ENCODE measurements at regions not wholly inside any gene's neighbourhood (a gene's known extent, or its start where the extent isn't known, plus 50 kb on each side); places are given as distances from the start of the nearest gene placed in this dataset.

DNA sequence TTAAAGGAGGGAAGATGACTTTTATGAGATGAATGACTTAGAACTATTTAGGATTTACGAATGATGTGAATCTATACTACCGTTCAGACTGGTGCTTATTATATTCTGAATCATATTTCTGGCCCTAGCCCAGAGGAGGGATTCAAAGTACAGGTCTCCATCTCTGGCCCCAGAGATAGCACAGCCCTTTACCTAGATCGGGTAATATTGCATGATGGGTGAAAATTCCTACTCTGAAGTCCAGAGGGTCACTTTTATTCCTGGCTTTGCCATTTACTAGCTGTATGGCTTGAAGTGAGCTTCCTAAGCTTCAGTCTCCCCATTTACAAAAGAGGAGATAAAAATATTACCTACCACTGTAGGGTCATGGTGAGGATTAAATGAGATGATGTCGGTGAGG, 135.8 kb upstream of the OSR1 start:
- H2BK20ac ChIP-seq (ENCODE audit: low read depth, low read length, poor library complexity, severe bottlenecking): no peak overlapping the region
- H4K91ac ChIP-seq (ENCODE audit: insufficient read length, low read depth, low read length): no peak overlapping the region
- no peak overlapping the region for H3K14ac ChIP-seq (ENCODE audit: insufficient read depth, low read length)
- DNase-seq: no peak
- H3K27me3 Mint-ChIP-seq (ENCODE audit: low read depth): no peaks in the 10 kb centered on the region; the same call in 1 of the 2 replicates
- no peaks in the 10 kb centered on the region for H3K79me1 ChIP-seq (ENCODE audit: insufficient read depth, low read depth, low read length, poor library complexity, severe bottlenecking)
- no peak overlapping the region for H2BK12ac ChIP-seq (ENCODE audit: insufficient read length, low read depth, low read length)
- no peak overlapping the region for H3K27ac ChIP-seq (ENCODE audit: insufficient read length, low read depth, low read length)
- no peak overlapping the region for H3K4me2 ChIP-seq (ENCODE audit: insufficient read depth, insufficient read length, low read length)
- no peaks in the 10 kb centered on the region for H3K9me3 ChIP-seq (ENCODE audit: control insufficient read depth, low read depth, low read length)
- no peaks in the 10 kb centered on the region for H3K4me1 Mint-ChIP-seq
- H3K27me3 ChIP-seq (ENCODE audit: insufficient read depth, low read length): no peaks in the 10 kb centered on the region
- no peaks in the 10 kb centered on the region for H3K23me2 ChIP-seq (ENCODE audit: insufficient read length, low read depth, low read length, poor library complexity, severe bottlenecking)
- no peak overlapping the region for H4K8ac ChIP-seq (replicated peaks; ENCODE audit: insufficient read length, low read depth, low read length)
- H4K5ac ChIP-seq (ENCODE audit: insufficient read length, low read depth, low read length): no peak overlapping the region
- H2BK5ac ChIP-seq (ENCODE audit: insufficient read length, low read length): no peak overlapping the region
- H2BK15ac ChIP-seq (ENCODE audit: low read depth, low read length): no peak overlapping the region
- H3K9ac ChIP-seq (ENCODE audit: extremely low read depth, insufficient read length, low read length): no peak overlapping the region
- H3K4ac ChIP-seq (ENCODE audit: low read depth, low read length): no peak overlapping the region
- H3K36me3 Mint-ChIP-seq (ENCODE audit: insufficient read depth in 1 of 3, low read depth in 3 of 3): no peaks in the 10 kb centered on the region
- H2AK5ac ChIP-seq (ENCODE audit: insufficient read length, low read length): no peak overlapping the region
- H3K9me3 Mint-ChIP-seq: no peaks in the 10 kb centered on the region
- H2BK120ac ChIP-seq (ENCODE audit: low read depth, low read length, poor library complexity, severe bottlenecking): no peak overlapping the region
- H3K27ac Mint-ChIP-seq: no peak overlapping the region
- no peaks in the 10 kb centered on the region for H4K20me1 ChIP-seq (ENCODE audit: control insufficient read depth, insufficient read depth, insufficient read length)
- no peaks in the 10 kb centered on the region; the same call in 1 of the 2 replicates for H3K79me2 ChIP-seq (ENCODE audit: insufficient read depth, low read length)
- H3K4me1 ChIP-seq (ENCODE audit: insufficient read depth, low read length): no peaks in the 10 kb centered on the region
- H3K4me3 Mint-ChIP-seq: no peak overlapping the region
- H3K56ac ChIP-seq (ENCODE audit: insufficient read length, low read depth, low read length): no peak overlapping the region
- TF ChIP-seq, protein P1, sequence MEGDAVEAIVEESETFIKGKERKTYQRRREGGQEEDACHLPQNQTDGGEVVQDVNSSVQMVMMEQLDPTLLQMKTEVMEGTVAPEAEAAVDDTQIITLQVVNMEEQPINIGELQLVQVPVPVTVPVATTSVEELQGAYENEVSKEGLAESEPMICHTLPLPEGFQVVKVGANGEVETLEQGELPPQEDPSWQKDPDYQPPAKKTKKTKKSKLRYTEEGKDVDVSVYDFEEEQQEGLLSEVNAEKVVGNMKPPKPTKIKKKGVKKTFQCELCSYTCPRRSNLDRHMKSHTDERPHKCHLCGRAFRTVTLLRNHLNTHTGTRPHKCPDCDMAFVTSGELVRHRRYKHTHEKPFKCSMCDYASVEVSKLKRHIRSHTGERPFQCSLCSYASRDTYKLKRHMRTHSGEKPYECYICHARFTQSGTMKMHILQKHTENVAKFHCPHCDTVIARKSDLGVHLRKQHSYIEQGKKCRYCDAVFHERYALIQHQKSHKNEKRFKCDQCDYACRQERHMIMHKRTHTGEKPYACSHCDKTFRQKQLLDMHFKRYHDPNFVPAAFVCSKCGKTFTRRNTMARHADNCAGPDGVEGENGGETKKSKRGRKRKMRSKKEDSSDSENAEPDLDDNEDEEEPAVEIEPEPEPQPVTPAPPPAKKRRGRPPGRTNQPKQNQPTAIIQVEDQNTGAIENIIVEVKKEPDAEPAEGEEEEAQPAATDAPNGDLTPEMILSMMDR (conservative IDR thresholded peaks at IDR 0.05): no peak
- no peak overlapping the region for H3T11ph ChIP-seq (ENCODE audit: low read length)
- no CpG with 5 or more reads among the region's 4 CpGs for WGBS (ENCODE audit: extremely low coverage, insufficient read length, low lambda C conversion rate)
- H3K18ac ChIP-seq (ENCODE audit: insufficient read length, low read depth, low read length): no peak overlapping the region
- H2AFZ ChIP-seq (ENCODE audit: low read length): no peak overlapping the region
- no peak overlapping the region for H3K23ac ChIP-seq (ENCODE audit: insufficient read length, low read depth, low read length)

All from H9 (cell line).